ENCODE measurements at regions not wholly inside any gene's neighbourhood (a gene's known extent, or its start where the extent isn't known, plus 50 kb on each side); places are given as distances from the start of the nearest gene placed in this dataset.

- peaks cover 12% of the 10 kb centered on the region for H3K4me1 ChIP-seq (ENCODE audit: control insufficient read depth, extremely low read depth, insufficient read depth, low read length)
- no peak overlapping the region for H3K4me3 ChIP-seq (replicated peaks in 1 of 4; ENCODE audit: control extremely low read depth in 1 of 4, insufficient read depth in 1 of 4, low read depth in 3 of 4, low read length in 4 of 4)
- H3K27me3 ChIP-seq (ENCODE audit: control insufficient read depth, insufficient read depth, low read length) = no peaks in the 10 kb centered on the region
- H3K79me2 ChIP-seq (ENCODE audit: control insufficient read depth, insufficient read depth, low read length) = no peaks in the 10 kb centered on the region
- H2AFZ ChIP-seq (ENCODE audit: low read length) = no peak overlapping the region
- H3K27ac ChIP-seq (ENCODE audit: insufficient read depth, low read length) = peak overlapping the region; percentile 4
- no peak overlapping the region for H3K9ac ChIP-seq (ENCODE audit: insufficient read depth, low read length)
- H3K9me3 ChIP-seq (ENCODE audit: control insufficient read depth, insufficient read depth, low read depth, low read length) = no peaks in the 10 kb centered on the region
- H3K36me3 ChIP-seq (ENCODE audit: control insufficient read depth, insufficient read depth, low read length) = no peaks in the 10 kb centered on the region
- H3K4me2 ChIP-seq (ENCODE audit: extremely low read depth, insufficient read depth, low read length) = no peak overlapping the region
- TF ChIP-seq EZH2 (IDR thresholded peaks at IDR 0.05; ENCODE audit: low read length, missing control alignments) (no peak), CTCF (conservative IDR thresholded peaks at IDR 0.05 in 1 of 2, IDR thresholded peaks at IDR 0.05 in 1 of 2; ENCODE audit: low read depth in 1 of 2, low read length in 2 of 2) (no peak)
- H4K20me1 ChIP-seq (ENCODE audit: control insufficient read depth, extremely low read depth, insufficient read depth, low read length) = no peaks in the 10 kb centered on the region
- DNase-seq (ENCODE audit: low read depth in 2 of 2) = peak; percentile 73 to 91
Observed at GRCh38 chr10:21317902-21318301, 207.6 kb downstream of the SKIDA1 start.

- peak overlapping the region in 1 of 4 experiments; percentile 11 for H3K4me3 ChIP-seq (replicated peaks in 1 of 4; ENCODE audit: control extremely low read depth in 1 of 4, insufficient read depth in 1 of 4, low read depth in 3 of 4, low read length in 4 of 4)
- H3K4me2 ChIP-seq (ENCODE audit: extremely low read depth, insufficient read depth, low read length) = peak overlapping the region; percentile 72
- peak overlapping the region; percentile 45 for H2AFZ ChIP-seq (ENCODE audit: low read length)
- peak overlapping the region; percentile 84 for H3K27ac ChIP-seq (ENCODE audit: insufficient read depth, low read length)
- no peaks in the 10 kb centered on the region for H3K36me3 ChIP-seq (ENCODE audit: control insufficient read depth, insufficient read depth, low read length)
- DNase-seq (ENCODE audit: low read depth in 2 of 2) = peak; percentile 92 to 93
- no peaks in the 10 kb centered on the region for H3K27me3 ChIP-seq (ENCODE audit: control insufficient read depth, insufficient read depth, low read length)
- no peaks in the 10 kb centered on the region for H3K79me2 ChIP-seq (ENCODE audit: control insufficient read depth, insufficient read depth, low read length)
- peaks cover 12% of the 10 kb centered on the region for H3K4me1 ChIP-seq (ENCODE audit: control insufficient read depth, extremely low read depth, insufficient read depth, low read length)
- TF ChIP-seq CTCF (conservative IDR thresholded peaks at IDR 0.05 in 1 of 2, IDR thresholded peaks at IDR 0.05 in 1 of 2; ENCODE audit: low read depth in 1 of 2, low read length in 2 of 2) = no peak
- no peak for TF ChIP-seq EZH2 (IDR thresholded peaks at IDR 0.05; ENCODE audit: low read length, missing control alignments)
- H4K20me1 ChIP-seq (ENCODE audit: control insufficient read depth, extremely low read depth, insufficient read depth, low read length) = no peaks in the 10 kb centered on the region
- H3K9me3 ChIP-seq (ENCODE audit: control insufficient read depth, insufficient read depth, low read depth, low read length) = no peaks in the 10 kb centered on the region
- no peak overlapping the region for H3K9ac ChIP-seq (ENCODE audit: insufficient read depth, low read length)
Observed at GRCh38 chr10:21315645-21316220, 209.7 kb downstream of the SKIDA1 start.

- Histone ChIP-seq H4K20me1 (ENCODE audit: control insufficient read depth, extremely low read depth, insufficient read depth, low read length) (no peaks in the 10 kb centered on the region), H3K4me2 (ENCODE audit: extremely low read depth, insufficient read depth, low read length) (peak overlapping the region; percentile 72), H3K36me3 (ENCODE audit: control insufficient read depth, insufficient read depth, low read length) (no peaks in the 10 kb centered on the region), H3K9ac (ENCODE audit: insufficient read depth, low read length) (peak overlapping the region; percentile 32), H3K9me3 (ENCODE audit: control insufficient read depth, insufficient read depth, low read depth, low read length) (no peaks in the 10 kb centered on the region), H3K27ac (ENCODE audit: insufficient read depth, low read length) (peak overlapping the region; percentile 84), H3K4me1 (ENCODE audit: control insufficient read depth, extremely low read depth, insufficient read depth, low read length) (peaks cover 12% of the 10 kb centered on the region), H3K79me2 (ENCODE audit: control insufficient read depth, insufficient read depth, low read length) (no peaks in the 10 kb centered on the region), H2AFZ (ENCODE audit: low read length) (peak overlapping the region; percentile 73), H3K27me3 (ENCODE audit: control insufficient read depth, insufficient read depth, low read length) (no peaks in the 10 kb centered on the region), H3K4me3 (replicated peaks in 1 of 4; ENCODE audit: control extremely low read depth in 1 of 4, insufficient read depth in 1 of 4, low read depth in 3 of 4, low read length in 4 of 4) (no peak overlapping the region)
- peak; percentile 70 to 74 for DNase-seq (ENCODE audit: low read depth in 2 of 2)
- no peak for TF ChIP-seq EZH2 (IDR thresholded peaks at IDR 0.05; ENCODE audit: low read length, missing control alignments)
- TF ChIP-seq CTCF (conservative IDR thresholded peaks at IDR 0.05 in 1 of 2, IDR thresholded peaks at IDR 0.05 in 1 of 2; ENCODE audit: low read depth in 1 of 2, low read length in 2 of 2) = no peak
Observed at GRCh38 chr10:21314906-21315644, 210.4 kb downstream of the SKIDA1 start.
